ENCODE measurements at regions not wholly inside any gene's neighbourhood (a gene's known extent, or its start where the extent isn't known, plus 50 kb on each side); places are given as distances from the start of the nearest gene placed in this dataset.

DNA sequence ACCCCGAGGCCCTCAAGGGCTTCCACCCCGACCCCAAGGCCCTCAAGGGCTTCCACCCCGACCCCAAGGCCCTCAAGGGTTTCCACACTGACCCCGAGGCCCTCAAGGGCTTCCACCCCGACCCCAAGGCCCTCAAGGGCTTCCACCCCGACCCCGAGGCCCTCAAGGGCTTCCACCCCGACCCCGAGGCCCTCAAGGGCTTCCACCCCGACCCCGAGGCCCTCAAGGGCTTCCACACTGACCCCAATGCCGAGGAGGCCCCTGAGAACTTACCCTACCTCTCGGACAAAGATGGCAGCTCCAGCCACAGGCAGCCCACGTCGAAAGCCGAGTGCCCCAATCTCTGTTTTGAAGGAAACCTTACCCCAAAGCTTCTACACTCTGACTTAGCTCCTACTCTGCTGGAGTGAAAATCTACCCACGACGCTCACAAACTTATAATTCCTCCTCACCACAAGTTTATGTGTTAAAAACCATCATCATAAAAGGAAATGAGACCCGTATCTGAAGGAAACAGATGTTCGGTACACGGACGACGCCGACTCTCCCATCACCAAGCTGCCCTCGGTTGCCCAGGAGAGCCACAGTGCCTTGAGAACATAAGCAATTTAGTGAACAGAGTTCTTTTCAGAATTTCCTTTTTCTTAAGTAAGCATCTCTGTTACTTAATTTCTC lies 61.2 kb upstream of the RPH3AL start:
- no peak for DNase-seq (ENCODE audit: low read depth, low spot score)
- H3K27me3 ChIP-seq (ENCODE audit: control insufficient read depth, insufficient read depth, low read length): no peaks in the 10 kb centered on the region
- TF ChIP-seq CTCF (IDR thresholded peaks at IDR 0.05; ENCODE audit: low read depth, low read length): no peak
- peaks cover 5% of the 10 kb centered on the region for H3K9me3 ChIP-seq (ENCODE audit: control insufficient read depth, insufficient read depth, low read length)
- ChIA-PET POLR2A (no interaction called here), CTCF (interaction anchor here (2.6 kb wide), 1 partner anchor 286 kb away, joined by 16 read pairs; no protein-coding TSS in a partner anchor)
- H3K4me3 ChIP-seq (ENCODE audit: low read depth, low read length): no peak overlapping the region
- no peak overlapping the region for H3K27ac ChIP-seq (ENCODE audit: low read depth, low read length)

DNA sequence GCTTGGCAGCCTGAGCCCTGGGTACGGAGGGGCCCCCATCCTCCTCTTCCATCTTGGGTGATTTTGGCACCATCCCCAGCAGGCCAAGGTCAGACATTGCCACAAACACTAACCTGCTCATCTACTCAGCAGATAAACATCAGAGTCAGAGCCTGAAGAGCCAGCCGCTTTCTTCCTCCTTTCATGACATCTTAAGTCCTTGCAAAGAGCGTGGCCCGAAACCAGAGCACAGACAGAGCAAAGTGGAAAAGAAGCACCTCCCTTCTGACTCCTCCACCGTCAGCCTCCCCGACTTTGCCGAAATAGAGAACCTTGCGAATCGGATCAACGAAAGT lies 60.4 kb upstream of the RPH3AL start:
- Histone ChIP-seq H3K27ac (ENCODE audit: low read depth, low read length) (no peak overlapping the region), H3K4me3 (ENCODE audit: low read depth, low read length) (no peak overlapping the region), H3K27me3 (ENCODE audit: control insufficient read depth, insufficient read depth, low read length) (no peaks in the 10 kb centered on the region), H3K9me3 (ENCODE audit: control insufficient read depth, insufficient read depth, low read length) (peaks cover 5% of the 10 kb centered on the region)
- ChIA-PET POLR2A (no interaction called here), CTCF (interaction anchor here (0.8 to 3.3 kb wide), 20 partner anchors 10 to 570 kb away, joined by 3 to 468 read pairs (median 6); partner anchors contain the start of gene NXN)
- TF ChIP-seq CTCF (IDR thresholded peaks at IDR 0.05; ENCODE audit: low read depth, low read length): no peak
- no peak for DNase-seq (ENCODE audit: low read depth, low spot score)

GRCh38 chr17:412211-413015 lies 59.8 kb upstream of the RPH3AL start:
- POLR2A ChIA-PET: interaction anchor here (0.6 to 1.7 kb wide), 5 partner anchors 108 to 340 kb away, joined by 3 to 9 read pairs (median 4); no protein-coding TSS in a partner anchor
- Histone ChIP-seq H3K4me3 (ENCODE audit: low read depth, low read length) (no peak overlapping the region), H3K9me3 (ENCODE audit: control insufficient read depth, insufficient read depth, low read length) (peaks cover 5% of the 10 kb centered on the region), H3K27me3 (ENCODE audit: control insufficient read depth, insufficient read depth, low read length) (no peaks in the 10 kb centered on the region), H3K27ac (ENCODE audit: low read depth, low read length) (no peak overlapping the region)
- DNase-seq (ENCODE audit: low read depth, low spot score): peak; percentile 46
- CTCF ChIA-PET: interaction anchor here (0.5 to 3.3 kb wide), 52 partner anchors 10 to 588 kb away, joined by 3 to 468 read pairs (median 4); partner anchors contain the start of genes NXN, TIMM22 and VPS53
- TF ChIP-seq CTCF (IDR thresholded peaks at IDR 0.05; ENCODE audit: low read depth, low read length): peak; percentile 90

DNA sequence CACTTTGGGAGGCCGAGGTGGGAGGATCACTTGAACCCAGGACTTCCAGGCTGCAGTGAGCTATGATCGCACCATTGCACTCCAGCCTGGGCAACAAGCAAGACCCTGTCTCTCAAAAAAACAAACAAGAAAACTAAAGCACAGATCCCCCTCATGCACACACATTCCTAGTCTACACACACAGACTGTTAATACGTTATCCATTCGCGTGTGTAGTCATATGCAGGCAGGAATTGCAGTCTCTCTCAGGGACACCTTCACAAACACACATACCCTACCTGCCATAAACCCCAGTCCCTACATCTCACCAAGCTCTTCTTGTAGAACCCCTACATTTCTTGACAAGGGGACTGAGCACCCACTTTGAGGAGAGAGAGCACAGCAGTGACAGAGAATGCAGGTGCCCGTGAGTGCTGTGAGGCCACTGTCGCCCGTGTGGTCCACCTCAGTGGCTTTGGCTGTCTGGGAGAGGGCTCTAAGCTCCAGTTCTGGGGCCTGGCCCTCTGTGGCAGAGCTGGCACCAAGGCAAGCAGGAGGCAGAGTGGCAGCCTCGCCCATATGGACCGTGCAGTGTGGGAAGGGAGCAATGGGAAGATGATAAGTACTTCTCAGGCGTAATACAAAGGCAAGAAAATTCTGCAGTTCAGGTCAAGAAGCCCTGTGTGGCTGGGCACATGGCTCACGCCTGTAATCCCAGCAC lies 59.0 kb upstream of the RPH3AL start:
- ChIA-PET CTCF (interaction anchor here (0.5 to 3.3 kb wide), 46 partner anchors 10 to 589 kb away, joined by 3 to 468 read pairs (median 5); partner anchors contain the start of genes NXN, TIMM22 and VPS53), POLR2A (interaction anchor here (1.0 to 1.7 kb wide), 2 partner anchors 276 to 289 kb away, joined by 3 to 9 read pairs; no protein-coding TSS in a partner anchor)
- H3K27ac ChIP-seq (ENCODE audit: low read depth, low read length): no peak overlapping the region
- no peak for TF ChIP-seq CTCF (IDR thresholded peaks at IDR 0.05; ENCODE audit: low read depth, low read length)
- H3K9me3 ChIP-seq (ENCODE audit: control insufficient read depth, insufficient read depth, low read length): peaks cover 5% of the 10 kb centered on the region
- no peaks in the 10 kb centered on the region for H3K27me3 ChIP-seq (ENCODE audit: control insufficient read depth, insufficient read depth, low read length)
- peak overlapping the region; percentile 82 for H3K4me3 ChIP-seq (ENCODE audit: low read depth, low read length)
- no peak for DNase-seq (ENCODE audit: low read depth, low spot score)

All from AG04450 (cell line).